ENCODE measurements at regions not wholly inside any gene's neighbourhood (a gene's known extent, or its start where the extent isn't known, plus 50 kb on each side); places are given as distances from the start of the nearest gene placed in this dataset.
"Not testable (repeated sequence)": the region's sequence is repeated elsewhere in the genome, so short reads cannot be mapped to it uniquely, and the experiment has no call there.

DNA sequence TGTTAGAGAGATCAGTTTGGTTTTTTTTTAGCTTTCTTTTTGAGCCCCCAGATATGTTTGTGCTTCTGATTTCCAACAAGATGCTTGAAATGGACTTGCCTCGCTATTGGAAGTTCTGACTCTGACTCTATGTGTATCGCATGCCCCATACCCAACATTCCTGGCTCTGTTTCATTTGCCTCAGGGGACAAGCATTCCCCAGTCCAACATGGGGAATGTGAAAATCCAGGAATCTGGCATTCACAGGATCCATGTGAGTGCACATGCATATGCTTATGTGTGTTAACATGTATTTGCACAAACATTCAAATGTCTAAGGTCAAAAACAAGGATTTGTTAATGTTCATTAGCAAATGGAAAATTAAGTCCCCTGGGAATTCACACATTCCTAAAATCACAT is 233.9 kb downstream of the TLR4 start:
- H3K4me1 ChIP-seq, result no peaks in the 10 kb centered on the region
- no peaks in the 10 kb centered on the region for H3K27me3 ChIP-seq
- intact Hi-C loops (cut with DNase I), result no loop called here
- no peak for DNase-seq
- TF ChIP-seq CTCF (IDR thresholded peaks at IDR 0.05) (no peak), POLR2A (IDR thresholded peaks at IDR 0.05) (no peak)
- no peak overlapping the region for H3K27ac ChIP-seq
- no peak overlapping the region for H3K4me3 ChIP-seq
- H3K36me3 ChIP-seq, result no peaks in the 10 kb centered on the region
- no peaks in the 10 kb centered on the region for H3K9me3 ChIP-seq
- 88 to 93% methylated on average over 2 of the region's 2 CpGs for WGBS, 2 donors

DNA sequence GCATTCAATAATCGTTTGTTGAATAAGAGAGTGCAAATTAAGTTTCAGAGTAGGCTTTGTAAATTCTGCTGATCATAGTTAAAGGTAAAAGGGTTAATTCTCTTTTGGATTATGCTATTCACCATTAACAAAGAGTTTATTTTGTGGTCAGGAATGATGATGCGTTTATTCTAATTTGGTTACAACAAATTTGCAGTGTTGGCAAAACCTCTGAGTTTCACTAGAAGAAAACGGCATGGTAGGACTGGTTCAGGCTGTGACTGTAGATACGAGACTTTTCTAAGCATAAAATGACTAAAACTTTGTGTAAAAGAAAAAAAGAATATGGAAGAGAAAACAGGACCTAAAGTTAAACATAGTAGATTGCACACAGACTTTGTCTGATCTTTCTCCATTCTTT is 234.7 kb downstream of the TLR4 start:
- intact Hi-C loops (cut with DNase I), result no loop called here
- Histone ChIP-seq H3K27ac (no peak overlapping the region), H3K27me3 (no peaks in the 10 kb centered on the region), H3K9me3 (no peaks in the 10 kb centered on the region), H3K4me3 (no peak overlapping the region), H3K4me1 (no peaks in the 10 kb centered on the region), H3K36me3 (no peaks in the 10 kb centered on the region)
- no peak for TF ChIP-seq CTCF (IDR thresholded peaks at IDR 0.05)
- TF ChIP-seq POLR2A (IDR thresholded peaks at IDR 0.05), result no peak
- 67 to 78% methylated on average over 4 of the region's 4 CpGs for WGBS, 2 donors
- no peak for DNase-seq

DNA sequence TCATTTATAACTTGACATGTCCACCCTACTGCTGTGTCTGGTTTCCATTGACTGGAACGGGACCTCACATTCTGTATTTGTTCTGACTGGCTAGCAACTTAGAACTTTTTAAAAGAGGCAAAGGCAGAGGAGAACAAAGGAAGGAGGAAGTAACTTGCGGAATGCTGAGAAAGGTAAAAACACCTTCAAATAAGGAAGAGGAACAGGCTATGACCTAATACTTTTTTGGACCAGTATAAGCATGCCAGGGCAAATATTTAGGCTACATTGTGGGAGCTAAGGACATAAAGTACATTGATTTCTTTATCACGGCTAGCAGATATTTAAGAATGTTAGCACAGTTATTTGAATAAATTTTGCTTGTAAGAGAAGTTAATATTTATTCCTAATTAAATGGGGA is 240.5 kb downstream of the TLR4 start:
- H3K4me1 ChIP-seq, result peaks cover 0 to 17% (median 0%) of the 10 kb centered on the region in 3 donors
- DNase-seq; intact Hi-C loops (cut with DNase I); H3K9me3 ChIP-seq; H3K27me3 ChIP-seq; H3K36me3 ChIP-seq; H3K4me3 ChIP-seq: not testable (repeated sequence)
- peak overlapping the region; percentile 9 to 59 (median 39) for H3K27ac ChIP-seq
- WGBS, 2 donors, result 29 to 53% methylated on average over 3 of the region's 3 CpGs

GRCh38 chr9:117945286-117945685 is 241.1 kb downstream of the TLR4 start:
- H3K4me3 ChIP-seq, result no peak overlapping the region
- H3K9me3 ChIP-seq, result no peaks in the 10 kb centered on the region
- H3K4me1 ChIP-seq, result peaks cover 0 to 17% (median 0%) of the 10 kb centered on the region in 3 donors
- 43 to 47% methylated on average over 4 of the region's 4 CpGs for WGBS, 2 donors
- H3K36me3 ChIP-seq, result no peaks in the 10 kb centered on the region
- no peaks in the 10 kb centered on the region for H3K27me3 ChIP-seq
- H3K27ac ChIP-seq, result peak overlapping the region in 3 of 4 donors; percentile 3 to 59 (median 25)
- TF ChIP-seq POLR2A (IDR thresholded peaks at IDR 0.05) (no peak), CTCF (IDR thresholded peaks at IDR 0.05) (no peak)
- no peak for DNase-seq
- intact Hi-C loops (cut with DNase I), result no loop called here

DNA sequence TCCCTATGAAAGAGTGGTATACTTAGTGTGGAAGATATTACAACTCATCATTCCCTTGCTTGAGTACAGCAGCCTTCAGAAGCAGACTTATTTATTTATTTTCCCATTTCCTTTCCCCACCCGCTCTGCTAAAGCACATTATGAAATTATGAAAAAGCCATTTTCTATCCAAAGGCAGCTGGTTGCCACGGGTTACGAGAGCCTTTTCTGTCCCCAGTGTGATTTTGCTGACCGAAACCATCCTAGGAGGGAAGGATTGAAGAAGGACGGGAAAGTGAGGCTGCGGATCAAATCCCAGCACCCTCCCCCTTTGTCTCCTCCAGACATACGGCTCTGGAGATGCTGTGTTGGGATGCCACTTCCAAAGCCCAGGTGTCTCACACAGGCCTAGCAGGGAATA is 246.9 kb downstream of the TLR4 start:
- Histone ChIP-seq H3K36me3 (no peaks in the 10 kb centered on the region), H3K9me3 (no peaks in the 10 kb centered on the region), H3K27ac (no peak overlapping the region), H3K4me3 (no peak overlapping the region), H3K4me1 (peaks cover 0 to 2% (median 0%) of the 10 kb centered on the region in 3 donors), H3K27me3 (no peaks in the 10 kb centered on the region)
- WGBS, 2 donors, result 73 to 76% methylated on average over 7 of the region's 7 CpGs
- DNase-seq, result no peak
- TF ChIP-seq POLR2A (IDR thresholded peaks at IDR 0.05) (no peak), CTCF (IDR thresholded peaks at IDR 0.05) (no peak)
- intact Hi-C loops (cut with DNase I), result no loop called here

DNA sequence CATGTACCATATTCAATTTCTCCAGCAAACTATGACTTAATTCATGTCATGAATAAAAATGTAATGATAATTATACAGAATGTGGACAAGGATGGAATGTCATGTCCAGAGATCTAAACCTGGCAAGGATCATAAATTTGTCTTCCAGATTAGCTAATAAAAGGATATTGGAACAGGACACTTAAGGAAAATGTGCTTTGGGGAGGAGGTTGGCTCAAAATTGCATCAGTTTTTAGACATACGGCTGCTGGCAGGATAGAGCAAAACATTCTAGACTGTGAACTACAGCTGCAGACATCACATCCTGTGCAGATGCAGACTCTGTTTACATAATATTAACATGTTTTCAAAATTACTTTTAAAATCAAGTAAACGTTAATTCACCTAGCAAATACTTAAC is 248.4 kb downstream of the TLR4 start:
- no peak for DNase-seq
- 44 to 52% methylated on average over 2 of the region's 2 CpGs for WGBS, 2 donors

More for the DNA sequence above, 248.4 kb downstream of the TLR4 start:
- H3K9me3 ChIP-seq, result no peaks in the 10 kb centered on the region
- TF ChIP-seq POLR2A (IDR thresholded peaks at IDR 0.05) (no peak), CTCF (IDR thresholded peaks at IDR 0.05) (no peak)
- no peak overlapping the region for H3K4me3 ChIP-seq
- no peak overlapping the region for H3K27ac ChIP-seq
- peaks cover 0 to 12% (median 2%) of the 10 kb centered on the region in 3 donors for H3K4me1 ChIP-seq
- H3K36me3 ChIP-seq, result no peaks in the 10 kb centered on the region
- H3K27me3 ChIP-seq, result no peaks in the 10 kb centered on the region
- intact Hi-C loops (cut with DNase I), result no loop called here
